ENCODE measurements at regions not wholly inside any gene's neighbourhood (a gene's known extent, or its start where the extent isn't known, plus 50 kb on each side); places are given as distances from the start of the nearest gene placed in this dataset.

GRCh38 chr6:134480593-134480992, 162.7 kb upstream of the SGK1 start:
- Histone ChIP-seq H3K4me3 (no peak overlapping the region), H3K27ac (no peak overlapping the region), H3K9me3 (no peaks in the 10 kb centered on the region), H3K4me1 (peaks cover 0 to 5% of the 10 kb centered on the region in 2 donors), H3K27me3 (no peaks in the 10 kb centered on the region), H3K36me3 (no peaks in the 10 kb centered on the region)
- TF ChIP-seq CTCF (IDR thresholded peaks at IDR 0.05): no peak
- intact Hi-C loops (cut with DNase I): no loop called here
- DNase-seq (ENCODE audit: low spot score in 2 of 2): no peak

GRCh38 chr6:134478764-134479399, 161.0 kb upstream of the SGK1 start:
- H3K9me3 ChIP-seq: no peaks in the 10 kb centered on the region
- DNase-seq (ENCODE audit: low spot score in 2 of 2): no peak
- H3K36me3 ChIP-seq: no peaks in the 10 kb centered on the region
- peaks cover 0 to 5% of the 10 kb centered on the region in 2 donors for H3K4me1 ChIP-seq
- no peak for TF ChIP-seq CTCF (IDR thresholded peaks at IDR 0.05)
- intact Hi-C loops (cut with DNase I): no loop called here
- no peak overlapping the region for H3K4me3 ChIP-seq
- no peaks in the 10 kb centered on the region for H3K27me3 ChIP-seq
- H3K27ac ChIP-seq: no peak overlapping the region

GRCh38 chr6:134477991-134478635, 160.2 kb upstream of the SGK1 start:
- Histone ChIP-seq H3K9me3 (no peaks in the 10 kb centered on the region), H3K4me3 (no peak overlapping the region), H3K27me3 (no peaks in the 10 kb centered on the region), H3K36me3 (no peaks in the 10 kb centered on the region), H3K27ac (no peak overlapping the region), H3K4me1 (peaks cover 0 to 5% of the 10 kb centered on the region in 2 donors)
- no peak for TF ChIP-seq CTCF (IDR thresholded peaks at IDR 0.05)
- intact Hi-C loops (cut with DNase I): no loop called here
- no peak for DNase-seq (ENCODE audit: low spot score in 2 of 2)

GRCh38 chr6:134474955-134475354, 157.0 kb upstream of the SGK1 start:
- no peak for TF ChIP-seq CTCF (IDR thresholded peaks at IDR 0.05)
- Histone ChIP-seq H3K4me1 (no peaks in the 10 kb centered on the region), H3K9me3 (no peaks in the 10 kb centered on the region), H3K27ac (no peak overlapping the region), H3K4me3 (no peak overlapping the region), H3K27me3 (no peaks in the 10 kb centered on the region), H3K36me3 (no peaks in the 10 kb centered on the region)
- intact Hi-C loops (cut with DNase I): no loop called here
- DNase-seq (ENCODE audit: low spot score in 2 of 2): no peak

GRCh38 chr6:134472661-134473060, 154.7 kb upstream of the SGK1 start:
- DNase-seq (ENCODE audit: low spot score in 2 of 2): no peak
- H3K27ac ChIP-seq: no peak overlapping the region
- intact Hi-C loops (cut with DNase I): no loop called here
- TF ChIP-seq CTCF (IDR thresholded peaks at IDR 0.05): no peak
- H3K4me3 ChIP-seq: no peak overlapping the region
- H3K9me3 ChIP-seq: no peaks in the 10 kb centered on the region
- H3K36me3 ChIP-seq: no peaks in the 10 kb centered on the region
- H3K27me3 ChIP-seq: no peaks in the 10 kb centered on the region
- no peaks in the 10 kb centered on the region for H3K4me1 ChIP-seq

All from ascending aorta (tissue), 2 donors.